ENCODE measurements at regions not wholly inside any gene's neighbourhood (a gene's known extent, or its start where the extent isn't known, plus 50 kb on each side); places are given as distances from the start of the nearest gene placed in this dataset.
"Not testable (repeated sequence)": the region's sequence is repeated elsewhere in the genome, so short reads cannot be mapped to it uniquely, and the experiment has no call there.

DNA sequence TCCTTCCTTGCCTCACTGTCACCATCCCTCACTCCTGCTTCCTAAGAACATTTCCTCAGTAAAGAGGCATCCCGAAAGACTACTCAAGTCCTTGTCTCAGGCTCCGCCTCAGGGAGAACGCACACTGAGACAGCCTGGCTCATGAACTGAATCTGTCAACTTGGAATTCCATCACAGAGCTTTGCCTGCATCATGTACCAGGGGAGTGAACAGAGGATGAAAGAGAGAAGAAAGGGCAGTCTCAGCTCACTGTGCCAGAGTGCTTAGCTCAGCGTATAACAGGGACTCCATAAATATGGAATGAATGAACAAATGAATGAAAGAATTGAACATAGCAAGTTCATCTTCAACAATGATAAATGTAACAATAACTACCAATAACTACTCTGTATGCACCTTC is 68.7 kb upstream of the SLC1A3 start:
- no peak for TF ChIP-seq EZH2 (IDR thresholded peaks at IDR 0.05; ENCODE audit: borderline replicate concordance, low read depth, low read length, severe bottlenecking)
- TF ChIP-seq, protein P1, sequence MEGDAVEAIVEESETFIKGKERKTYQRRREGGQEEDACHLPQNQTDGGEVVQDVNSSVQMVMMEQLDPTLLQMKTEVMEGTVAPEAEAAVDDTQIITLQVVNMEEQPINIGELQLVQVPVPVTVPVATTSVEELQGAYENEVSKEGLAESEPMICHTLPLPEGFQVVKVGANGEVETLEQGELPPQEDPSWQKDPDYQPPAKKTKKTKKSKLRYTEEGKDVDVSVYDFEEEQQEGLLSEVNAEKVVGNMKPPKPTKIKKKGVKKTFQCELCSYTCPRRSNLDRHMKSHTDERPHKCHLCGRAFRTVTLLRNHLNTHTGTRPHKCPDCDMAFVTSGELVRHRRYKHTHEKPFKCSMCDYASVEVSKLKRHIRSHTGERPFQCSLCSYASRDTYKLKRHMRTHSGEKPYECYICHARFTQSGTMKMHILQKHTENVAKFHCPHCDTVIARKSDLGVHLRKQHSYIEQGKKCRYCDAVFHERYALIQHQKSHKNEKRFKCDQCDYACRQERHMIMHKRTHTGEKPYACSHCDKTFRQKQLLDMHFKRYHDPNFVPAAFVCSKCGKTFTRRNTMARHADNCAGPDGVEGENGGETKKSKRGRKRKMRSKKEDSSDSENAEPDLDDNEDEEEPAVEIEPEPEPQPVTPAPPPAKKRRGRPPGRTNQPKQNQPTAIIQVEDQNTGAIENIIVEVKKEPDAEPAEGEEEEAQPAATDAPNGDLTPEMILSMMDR (IDR thresholded peaks at IDR 0.05; ENCODE audit: borderline replicate concordance, extremely low read depth, low read length, poor library complexity, severe bottlenecking) = no peak
- Histone ChIP-seq H3K27ac (ENCODE audit: low read length) (no peak overlapping the region), H3K4me3 (ENCODE audit: low read depth in 1 of 2, low read length in 2 of 2) (no peak overlapping the region), H2AFZ (ENCODE audit: low read depth, low read length) (no peak overlapping the region), H3K9ac (ENCODE audit: low read depth, low read length) (no peak overlapping the region), H3K79me2 (ENCODE audit: insufficient read depth, low read length) (no peaks in the 10 kb centered on the region), H3K9me3 (ENCODE audit: insufficient read depth, low read length, severe bottlenecking) (no peaks in the 10 kb centered on the region), H3K4me1 (ENCODE audit: insufficient read depth, low read length) (no peaks in the 10 kb centered on the region), H4K20me1 (ENCODE audit: insufficient read depth, low read length) (no peaks in the 10 kb centered on the region), H3K27me3 (ENCODE audit: insufficient read depth, low read length, poor library complexity) (peaks cover 15% of the 10 kb centered on the region), H3K36me3 (ENCODE audit: insufficient read depth, low read length) (no peaks in the 10 kb centered on the region), H3K4me2 (ENCODE audit: insufficient read depth, low read length) (no peak overlapping the region)
- DNase-seq (no peak), ATAC-seq (ENCODE audit: insufficient read depth, low read depth) (no peak)

GRCh38 chr5:36552651-36553393 is 53.6 kb upstream of the SLC1A3 start:
- ATAC-seq (ENCODE audit: insufficient read depth, low read depth) (no peak), DNase-seq (no peak)
- no peak overlapping the region for H3K4me2 ChIP-seq (ENCODE audit: insufficient read depth, low read length)

DNA sequence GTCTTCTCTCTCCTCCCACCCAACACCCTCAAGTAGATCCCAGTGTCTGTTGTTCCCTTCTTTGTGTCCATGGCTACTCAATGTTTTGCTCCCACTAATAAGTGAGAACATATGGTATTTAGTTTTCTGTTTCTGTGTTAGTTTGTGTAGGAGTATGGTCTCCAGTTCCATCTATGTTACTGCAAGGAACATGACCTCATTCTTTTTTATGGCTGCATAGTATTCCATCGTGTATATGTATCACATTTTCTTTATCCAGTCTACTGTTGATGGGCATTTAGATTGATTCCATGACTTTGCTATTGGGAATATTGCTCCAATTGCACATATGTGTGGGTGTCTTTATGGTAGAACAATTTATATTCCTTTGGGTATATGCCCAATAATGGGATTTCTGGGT is 51.4 kb upstream of the SLC1A3 start:
- H3K36me3 ChIP-seq (ENCODE audit: insufficient read depth, low read length); H2AFZ ChIP-seq (ENCODE audit: low read depth, low read length); H3K79me2 ChIP-seq (ENCODE audit: insufficient read depth, low read length); H3K4me2 ChIP-seq (ENCODE audit: insufficient read depth, low read length); DNase-seq; ATAC-seq (ENCODE audit: insufficient read depth, low read depth); H3K27me3 ChIP-seq (ENCODE audit: insufficient read depth, low read length, poor library complexity); H3K4me1 ChIP-seq (ENCODE audit: insufficient read depth, low read length); H3K9ac ChIP-seq (ENCODE audit: low read depth, low read length); H3K27ac ChIP-seq (ENCODE audit: low read length); H3K9me3 ChIP-seq (ENCODE audit: insufficient read depth, low read length, severe bottlenecking); H4K20me1 ChIP-seq (ENCODE audit: insufficient read depth, low read length); H3K4me3 ChIP-seq (ENCODE audit: low read depth in 1 of 2, low read length in 2 of 2): not testable (repeated sequence)

More at GRCh38 chr5:36552651-36553393, 53.6 kb upstream of the SLC1A3 start:
- H2AFZ ChIP-seq (ENCODE audit: low read depth, low read length) = no peak overlapping the region
- no peaks in the 10 kb centered on the region for H3K4me1 ChIP-seq (ENCODE audit: insufficient read depth, low read length)
- H3K4me3 ChIP-seq (ENCODE audit: low read depth in 1 of 2, low read length in 2 of 2) = no peak overlapping the region
- H3K9me3 ChIP-seq (ENCODE audit: insufficient read depth, low read length, severe bottlenecking) = no peaks in the 10 kb centered on the region
- no peaks in the 10 kb centered on the region for H3K27me3 ChIP-seq (ENCODE audit: insufficient read depth, low read length, poor library complexity)
- H3K27ac ChIP-seq (ENCODE audit: low read length) = no peak overlapping the region
- TF ChIP-seq, protein P1 (IDR thresholded peaks at IDR 0.05; ENCODE audit: borderline replicate concordance, extremely low read depth, low read length, poor library complexity, severe bottlenecking) = no peak
- no peak for TF ChIP-seq EZH2 (IDR thresholded peaks at IDR 0.05; ENCODE audit: borderline replicate concordance, low read depth, low read length, severe bottlenecking)
- H3K36me3 ChIP-seq (ENCODE audit: insufficient read depth, low read length) = no peaks in the 10 kb centered on the region
- no peak overlapping the region for H3K9ac ChIP-seq (ENCODE audit: low read depth, low read length)
- H4K20me1 ChIP-seq (ENCODE audit: insufficient read depth, low read length) = no peaks in the 10 kb centered on the region
- H3K79me2 ChIP-seq (ENCODE audit: insufficient read depth, low read length) = no peaks in the 10 kb centered on the region
